ENCODE measurements at regions not wholly inside any gene's neighbourhood (a gene's known extent, or its start where the extent isn't known, plus 50 kb on each side); places are given as distances from the start of the nearest gene placed in this dataset.

DNA sequence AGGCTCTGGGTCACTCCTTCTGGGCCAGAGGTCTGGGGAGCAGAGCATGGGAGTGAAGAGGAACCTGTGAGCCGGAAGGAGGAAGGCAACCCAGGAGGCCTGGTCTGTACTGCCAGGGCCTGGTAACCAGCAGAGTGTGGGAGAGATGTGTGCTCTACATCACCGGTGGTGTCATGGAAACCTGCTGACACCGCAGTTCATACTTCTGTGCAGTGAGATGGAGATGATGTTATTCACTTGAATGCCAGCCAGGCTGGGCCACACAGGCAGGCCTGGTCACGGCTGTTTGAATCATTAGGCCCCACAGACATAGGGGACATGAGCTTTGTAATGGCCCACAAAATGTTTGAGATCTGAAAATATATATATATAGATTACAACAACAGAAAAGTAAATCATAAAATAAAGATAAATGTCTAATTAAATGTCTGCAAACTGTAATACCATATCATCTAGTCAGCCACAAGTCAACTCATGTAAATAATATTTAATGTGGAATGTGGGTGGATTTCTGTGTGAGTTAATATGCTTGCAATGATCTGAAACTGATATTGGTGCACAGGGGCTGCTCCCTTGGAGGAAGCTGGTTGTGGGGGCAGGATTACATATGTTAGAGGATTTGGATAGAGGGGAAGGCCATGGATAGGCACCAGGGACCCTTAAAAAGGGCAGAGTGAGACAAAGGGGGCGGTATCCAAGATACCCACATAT, 108.5 kb upstream of the PFN2 start:
- peak in 3 of 4 donors; percentile 22 to 59 (median 26) for ATAC-seq
- 45 to 74% (median 60%) methylated on average over 5 of the region's 5 CpGs for WGBS, 4 donors
- Histone ChIP-seq H3K4me3 (no peak overlapping the region), H3K27ac (peak overlapping the region in 8 of 12 donors; percentile 4 to 55 (median 36)), H3K27me3 (no peaks in the 10 kb centered on the region), H3K36me3 (no peaks in the 10 kb centered on the region), H3K4me1 (peaks cover 0 to 33% (median 13%) of the 10 kb centered on the region in 12 donors), H3K9me3 (peaks cover 0 to 17% (median 0%) of the 10 kb centered on the region in 12 donors)
- no peak for DNase-seq
- intact Hi-C loops (cut with DNase I), result loop anchor here in 1 of 10 donors (10.0 kb wide), 1 partner anchor 104 kb away; the partner anchor contains the start of gene PFN2
- TF ChIP-seq POLR2A (IDR thresholded peaks at IDR 0.05), result no peak
- TF ChIP-seq, protein P1, sequence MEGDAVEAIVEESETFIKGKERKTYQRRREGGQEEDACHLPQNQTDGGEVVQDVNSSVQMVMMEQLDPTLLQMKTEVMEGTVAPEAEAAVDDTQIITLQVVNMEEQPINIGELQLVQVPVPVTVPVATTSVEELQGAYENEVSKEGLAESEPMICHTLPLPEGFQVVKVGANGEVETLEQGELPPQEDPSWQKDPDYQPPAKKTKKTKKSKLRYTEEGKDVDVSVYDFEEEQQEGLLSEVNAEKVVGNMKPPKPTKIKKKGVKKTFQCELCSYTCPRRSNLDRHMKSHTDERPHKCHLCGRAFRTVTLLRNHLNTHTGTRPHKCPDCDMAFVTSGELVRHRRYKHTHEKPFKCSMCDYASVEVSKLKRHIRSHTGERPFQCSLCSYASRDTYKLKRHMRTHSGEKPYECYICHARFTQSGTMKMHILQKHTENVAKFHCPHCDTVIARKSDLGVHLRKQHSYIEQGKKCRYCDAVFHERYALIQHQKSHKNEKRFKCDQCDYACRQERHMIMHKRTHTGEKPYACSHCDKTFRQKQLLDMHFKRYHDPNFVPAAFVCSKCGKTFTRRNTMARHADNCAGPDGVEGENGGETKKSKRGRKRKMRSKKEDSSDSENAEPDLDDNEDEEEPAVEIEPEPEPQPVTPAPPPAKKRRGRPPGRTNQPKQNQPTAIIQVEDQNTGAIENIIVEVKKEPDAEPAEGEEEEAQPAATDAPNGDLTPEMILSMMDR (IDR thresholded peaks at IDR 0.05), result no peak

- intact Hi-C loops (cut with DNase I), result loop anchor here in 1 of 10 donors (10.0 kb wide), 1 partner anchor 103 kb away; the partner anchor contains the start of gene PFN2
- Histone ChIP-seq H3K27me3 (no peaks in the 10 kb centered on the region), H3K36me3 (no peaks in the 10 kb centered on the region), H3K4me3 (no peak overlapping the region), H3K27ac (peak overlapping the region in 2 of 12 donors; percentile 40 to 55), H3K9me3 (peaks cover 0 to 17% (median 0%) of the 10 kb centered on the region in 12 donors), H3K4me1 (peaks cover 0 to 31% (median 13%) of the 10 kb centered on the region in 12 donors)
- WGBS, 4 donors, result 43 to 56% (median 49%) methylated on average over 4 of the region's 4 CpGs
- TF ChIP-seq POLR2A (IDR thresholded peaks at IDR 0.05), result no peak
- TF ChIP-seq, protein P1 (IDR thresholded peaks at IDR 0.05), result no peak
- peak in 2 of 4 donors; percentile 39 to 76 for ATAC-seq
- DNase-seq, result no peak
Observed at GRCh38 chr3:150077581-150078247, 107.0 kb upstream of the PFN2 start.

GRCh38 chr3:150077107-150077506, 106.4 kb upstream of the PFN2 start:
- no peak for ATAC-seq
- TF ChIP-seq POLR2A (IDR thresholded peaks at IDR 0.05), result no peak
- TF ChIP-seq, protein P1 (IDR thresholded peaks at IDR 0.05), result no peak
- Histone ChIP-seq H3K4me3 (no peak overlapping the region), H3K27me3 (no peaks in the 10 kb centered on the region), H3K4me1 (peaks cover 0 to 31% (median 13%) of the 10 kb centered on the region in 12 donors), H3K9me3 (peaks cover 0 to 17% (median 0%) of the 10 kb centered on the region in 12 donors), H3K27ac (no peak overlapping the region), H3K36me3 (no peaks in the 10 kb centered on the region)
- intact Hi-C loops (cut with DNase I), result loop anchor here in 1 of 10 donors (10.0 kb wide), 1 partner anchor 102 kb away; the partner anchor contains the start of gene PFN2
- WGBS, 4 donors, result 75 to 90% (median 84%) methylated on average over 3 of the region's 3 CpGs
- DNase-seq, result no peak

DNA sequence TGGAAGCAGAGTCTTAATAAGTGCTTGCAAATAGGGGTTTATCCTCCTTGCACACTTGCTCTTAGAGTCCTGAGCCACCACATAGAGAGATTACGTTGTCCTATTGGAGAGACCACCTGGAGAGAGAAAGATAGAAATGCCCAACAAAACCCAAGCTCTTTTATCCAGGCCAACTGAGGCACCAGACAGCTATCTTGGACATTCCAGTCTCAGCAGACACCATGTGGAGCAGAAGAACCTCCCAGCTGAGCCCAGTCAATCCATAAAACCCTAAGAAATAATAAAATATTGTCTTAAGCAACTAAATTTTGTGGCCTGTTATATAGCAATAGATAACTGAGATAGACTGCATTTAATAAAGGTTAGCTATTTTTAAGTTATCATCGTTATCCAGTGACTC, 105.7 kb upstream of the PFN2 start:
- TF ChIP-seq POLR2A (IDR thresholded peaks at IDR 0.05), result no peak
- TF ChIP-seq, protein P1 (IDR thresholded peaks at IDR 0.05), result no peak
- DNase-seq (no peak), ATAC-seq (no peak)
- Histone ChIP-seq H3K36me3 (no peaks in the 10 kb centered on the region), H3K27ac (no peak overlapping the region), H3K27me3 (no peaks in the 10 kb centered on the region), H3K4me3 (no peak overlapping the region), H3K4me1 (peaks cover 0 to 31% (median 13%) of the 10 kb centered on the region in 12 donors), H3K9me3 (peaks cover 0 to 17% (median 0%) of the 10 kb centered on the region in 12 donors)
- 91 to 97% (median 94%) methylated on average over 2 of the region's 2 CpGs for WGBS, 4 donors
- intact Hi-C loops (cut with DNase I), result loop anchor here in 1 of 10 donors (10.0 kb wide), 1 partner anchor 102 kb away; the partner anchor contains the start of gene PFN2
